ENCODE measurements at regions not wholly inside any gene's neighbourhood (a gene's known extent, or its start where the extent isn't known, plus 50 kb on each side); places are given as distances from the start of the nearest gene placed in this dataset.

DNA sequence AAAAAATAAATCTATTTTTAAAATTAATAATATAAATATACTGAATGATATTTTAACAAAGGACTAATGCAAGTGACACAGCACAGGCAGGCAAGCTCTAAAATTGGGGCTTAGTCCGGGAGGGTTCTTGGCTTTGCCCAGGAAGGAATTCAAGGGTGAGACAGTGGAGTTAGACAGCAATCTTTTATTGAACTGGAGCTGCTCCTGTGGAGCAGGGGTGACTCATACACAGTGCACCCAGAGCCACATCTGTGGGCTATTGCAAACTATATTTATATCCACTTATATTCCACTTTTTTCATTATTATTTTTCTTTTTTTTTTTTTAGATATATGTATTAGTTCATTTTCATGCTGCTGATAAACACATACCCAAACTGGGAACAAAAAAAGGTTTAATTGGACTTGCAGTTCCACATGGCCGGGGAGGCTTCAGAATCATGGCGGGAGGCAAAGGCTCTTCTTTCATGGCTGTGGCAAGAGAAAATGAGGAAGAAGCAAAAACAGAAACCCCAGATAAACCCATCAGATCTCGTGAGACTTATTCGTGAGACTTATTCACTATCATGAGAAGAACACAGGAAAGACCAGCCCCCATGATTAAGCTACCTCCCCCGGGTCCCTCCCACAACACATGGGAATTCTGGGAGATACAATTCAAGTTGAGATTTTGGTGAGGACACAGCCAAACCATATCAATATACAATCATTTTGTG is 437.1 kb downstream of the BCL11A start:
- Mint-ChIP-seq H3K9me3 (peaks cover 67% of the 10 kb centered on the region), H3K27me3 (ENCODE audit: low read depth) (no peaks in the 10 kb centered on the region), H3K4me3 (no peak overlapping the region), H3K4me1 (no peaks in the 10 kb centered on the region), H3K27ac (no peak overlapping the region), H3K36me3 (peaks cover 18% of the 10 kb centered on the region)
- TF ChIP-seq, protein P1, sequence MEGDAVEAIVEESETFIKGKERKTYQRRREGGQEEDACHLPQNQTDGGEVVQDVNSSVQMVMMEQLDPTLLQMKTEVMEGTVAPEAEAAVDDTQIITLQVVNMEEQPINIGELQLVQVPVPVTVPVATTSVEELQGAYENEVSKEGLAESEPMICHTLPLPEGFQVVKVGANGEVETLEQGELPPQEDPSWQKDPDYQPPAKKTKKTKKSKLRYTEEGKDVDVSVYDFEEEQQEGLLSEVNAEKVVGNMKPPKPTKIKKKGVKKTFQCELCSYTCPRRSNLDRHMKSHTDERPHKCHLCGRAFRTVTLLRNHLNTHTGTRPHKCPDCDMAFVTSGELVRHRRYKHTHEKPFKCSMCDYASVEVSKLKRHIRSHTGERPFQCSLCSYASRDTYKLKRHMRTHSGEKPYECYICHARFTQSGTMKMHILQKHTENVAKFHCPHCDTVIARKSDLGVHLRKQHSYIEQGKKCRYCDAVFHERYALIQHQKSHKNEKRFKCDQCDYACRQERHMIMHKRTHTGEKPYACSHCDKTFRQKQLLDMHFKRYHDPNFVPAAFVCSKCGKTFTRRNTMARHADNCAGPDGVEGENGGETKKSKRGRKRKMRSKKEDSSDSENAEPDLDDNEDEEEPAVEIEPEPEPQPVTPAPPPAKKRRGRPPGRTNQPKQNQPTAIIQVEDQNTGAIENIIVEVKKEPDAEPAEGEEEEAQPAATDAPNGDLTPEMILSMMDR (IDR thresholded peaks at IDR 0.05; ENCODE audit: unreplicated experiment) = no peak
- no peak for DNase-seq (ENCODE audit: low spot score in 2 of 2, unreplicated experiment in 2 of 2)

DNA sequence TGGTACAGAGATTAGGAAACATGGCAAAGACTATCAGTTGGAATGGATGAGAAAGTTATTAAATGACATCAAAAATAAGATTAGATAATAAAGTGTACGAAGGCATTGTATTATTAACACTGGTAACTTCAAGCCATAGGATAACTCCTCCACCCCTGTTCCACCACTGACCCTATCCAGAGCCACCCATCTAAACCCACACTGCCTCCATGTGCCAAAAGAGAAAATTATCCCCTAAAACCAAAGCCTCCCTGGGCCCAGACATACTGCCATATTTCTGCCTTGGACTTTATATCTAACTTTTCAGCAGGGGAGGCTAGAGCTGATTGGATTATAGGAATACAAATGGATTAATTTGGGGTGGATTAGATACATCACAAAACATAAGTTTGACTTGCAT is 443.7 kb downstream of the BCL11A start:
- DNase-seq (ENCODE audit: low spot score in 2 of 2, unreplicated experiment in 2 of 2) = no peak
- H3K9me3 Mint-ChIP-seq = peaks cover 22% of the 10 kb centered on the region
- H3K36me3 Mint-ChIP-seq = peaks cover 3% of the 10 kb centered on the region
- no peak overlapping the region for H3K4me3 Mint-ChIP-seq
- H3K27ac Mint-ChIP-seq = no peak overlapping the region
- H3K4me1 Mint-ChIP-seq = no peaks in the 10 kb centered on the region
- TF ChIP-seq, protein P1 (IDR thresholded peaks at IDR 0.05; ENCODE audit: unreplicated experiment) = no peak
- H3K27me3 Mint-ChIP-seq (ENCODE audit: low read depth) = no peaks in the 10 kb centered on the region

DNA sequence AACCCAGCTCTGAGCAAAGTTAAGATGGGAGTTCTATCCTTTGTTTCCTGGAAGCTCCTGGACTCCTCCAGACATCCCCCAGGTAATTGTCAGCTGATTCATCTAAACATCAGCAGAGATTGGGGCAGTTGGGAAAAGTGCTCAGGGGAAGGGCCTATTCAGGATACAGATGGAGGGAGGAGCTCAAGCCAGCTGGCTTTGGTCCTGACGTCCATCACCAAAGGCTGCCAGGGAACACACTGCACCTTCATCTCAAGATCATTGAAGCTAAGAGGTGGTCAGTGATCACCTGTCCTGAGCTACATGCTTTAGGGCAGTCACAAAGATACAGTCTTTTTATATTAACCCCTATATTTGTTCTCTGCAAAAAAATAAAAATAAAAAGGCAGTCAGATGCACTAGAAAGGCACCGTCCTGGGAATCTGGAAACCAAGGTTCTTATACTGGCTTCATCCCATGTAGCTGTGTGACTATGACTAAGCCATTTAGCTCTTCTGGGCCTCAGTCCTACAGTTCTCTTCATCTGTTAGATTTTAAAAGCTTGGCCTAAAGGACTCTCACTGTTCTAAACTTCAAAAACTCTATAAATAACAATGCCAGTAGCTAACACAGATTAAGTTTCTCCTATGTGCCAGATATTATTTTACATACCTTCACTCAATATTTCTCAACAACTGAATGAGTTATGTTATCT is 446.5 kb downstream of the BCL11A start:
- Mint-ChIP-seq H3K4me1 (no peaks in the 10 kb centered on the region), H3K4me3 (no peak overlapping the region), H3K9me3 (no peaks in the 10 kb centered on the region)

DNA sequence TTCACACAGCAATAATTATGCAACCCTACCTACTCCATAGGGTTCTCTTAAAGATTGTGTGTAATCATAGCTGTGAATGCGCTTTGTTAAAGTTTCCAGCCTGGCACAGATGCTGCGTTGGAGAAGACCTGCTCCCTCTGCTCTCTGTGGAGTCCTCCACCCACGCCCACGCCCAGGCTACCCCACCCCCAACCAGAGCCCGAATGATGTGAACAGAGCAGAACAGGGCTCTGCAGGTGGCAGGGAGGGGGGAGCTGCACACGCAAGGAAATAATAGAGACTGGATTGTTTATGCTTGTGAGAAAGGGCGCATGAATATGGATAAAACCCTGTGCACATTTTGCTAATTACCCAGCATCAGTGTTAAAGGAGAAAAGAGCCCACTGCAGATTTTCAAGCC is 447.5 kb downstream of the BCL11A start:
- no peak overlapping the region for H3K27ac Mint-ChIP-seq
- DNase-seq (ENCODE audit: low spot score in 2 of 2, unreplicated experiment in 2 of 2) = no peak
- no peaks in the 10 kb centered on the region for H3K9me3 Mint-ChIP-seq
- no peaks in the 10 kb centered on the region for H3K36me3 Mint-ChIP-seq
- no peak overlapping the region for H3K4me3 Mint-ChIP-seq
- TF ChIP-seq, protein P1 (IDR thresholded peaks at IDR 0.05; ENCODE audit: unreplicated experiment) = no peak
- H3K4me1 Mint-ChIP-seq = no peaks in the 10 kb centered on the region
- H3K27me3 Mint-ChIP-seq (ENCODE audit: low read depth) = no peaks in the 10 kb centered on the region

More for the DNA sequence above, 446.5 kb downstream of the BCL11A start:
- H3K27ac Mint-ChIP-seq = no peak overlapping the region
- DNase-seq (ENCODE audit: low spot score in 2 of 2, unreplicated experiment in 2 of 2) = no peak
- no peaks in the 10 kb centered on the region for H3K36me3 Mint-ChIP-seq
- H3K27me3 Mint-ChIP-seq (ENCODE audit: low read depth) = no peaks in the 10 kb centered on the region
- TF ChIP-seq, protein P1 (IDR thresholded peaks at IDR 0.05; ENCODE audit: unreplicated experiment) = no peak

DNA sequence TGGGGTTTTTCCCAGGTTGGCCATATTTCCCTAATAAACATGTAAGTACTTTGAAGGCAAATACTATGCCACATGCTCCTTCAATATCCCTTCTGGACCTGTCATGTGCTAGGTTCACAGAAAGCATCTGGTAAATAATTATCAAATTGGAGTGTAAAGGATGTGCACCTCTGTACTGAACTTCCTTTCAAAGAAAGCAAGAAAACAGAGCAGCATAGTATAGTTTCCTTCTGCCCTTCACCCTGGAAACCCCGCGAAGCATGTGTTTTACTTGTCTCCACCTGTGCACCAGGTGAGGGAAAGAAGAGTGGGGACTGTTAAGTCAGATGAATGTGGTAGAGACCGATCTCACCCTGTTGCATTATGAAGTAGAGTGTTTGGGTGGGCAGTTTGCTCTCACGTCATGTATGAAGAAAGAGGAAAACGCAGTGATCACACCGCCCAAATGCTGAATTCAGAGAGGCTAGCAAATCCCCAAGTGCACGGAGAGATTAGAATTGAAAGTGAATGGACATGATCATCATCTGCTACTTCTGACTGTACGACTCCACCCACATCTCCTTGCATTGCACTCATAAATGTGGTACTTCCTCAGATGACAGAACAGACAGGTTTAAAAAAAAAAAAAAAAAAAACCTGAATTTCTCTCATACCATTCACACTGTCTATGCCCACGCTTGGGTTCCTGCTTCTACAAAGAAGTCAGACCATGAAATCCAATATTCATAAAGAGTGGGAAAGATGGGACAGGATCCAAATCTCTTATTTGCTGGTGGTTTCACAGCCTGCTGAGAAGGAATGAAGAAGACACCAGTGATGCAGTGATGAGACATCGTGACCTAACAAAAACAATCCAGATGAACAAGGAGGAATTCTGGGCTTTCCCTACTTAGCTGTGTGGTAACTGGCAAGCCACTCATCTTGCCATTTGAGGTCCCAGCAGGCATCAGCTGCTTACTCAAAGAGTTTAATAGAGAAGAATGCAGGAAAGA is 448.6 kb downstream of the BCL11A start:
- TF ChIP-seq, protein P1 (IDR thresholded peaks at IDR 0.05; ENCODE audit: unreplicated experiment) = no peak
- Mint-ChIP-seq H3K27ac (no peak overlapping the region), H3K4me3 (no peak overlapping the region), H3K36me3 (no peaks in the 10 kb centered on the region), H3K27me3 (ENCODE audit: low read depth) (no peaks in the 10 kb centered on the region), H3K9me3 (no peaks in the 10 kb centered on the region), H3K4me1 (no peaks in the 10 kb centered on the region)
- no peak for DNase-seq (ENCODE audit: low spot score in 2 of 2, unreplicated experiment in 2 of 2)

Data from mesothelial cell of epicardium (in vitro differentiated cells).